ENCODE measurements at regions not wholly inside any gene's neighbourhood (a gene's known extent, or its start where the extent isn't known, plus 50 kb on each side); places are given as distances from the start of the nearest gene placed in this dataset.

- no peak for TF ChIP-seq EZH2 (IDR thresholded peaks at IDR 0.05; ENCODE audit: borderline replicate concordance, low read depth, low read length, severe bottlenecking)
- no peak for TF ChIP-seq CTCF (IDR thresholded peaks at IDR 0.05; ENCODE audit: extremely low read depth in 1 of 2, insufficient read depth in 1 of 2, low read depth in 1 of 2, low read length in 2 of 2)
- TF ChIP-seq MYC (IDR thresholded peaks at IDR 0.05; ENCODE audit: low read depth, low read length): no peak
- no peak for TF ChIP-seq MAX (IDR thresholded peaks at IDR 0.05; ENCODE audit: insufficient read depth, insufficient read length)
Observed at GRCh38 chr14:86518298-86518697, 988.4 kb downstream of the FLRT2 start.
